ENCODE measurements at regions not wholly inside any gene's neighbourhood (a gene's known extent, or its start where the extent isn't known, plus 50 kb on each side); places are given as distances from the start of the nearest gene placed in this dataset.

DNA sequence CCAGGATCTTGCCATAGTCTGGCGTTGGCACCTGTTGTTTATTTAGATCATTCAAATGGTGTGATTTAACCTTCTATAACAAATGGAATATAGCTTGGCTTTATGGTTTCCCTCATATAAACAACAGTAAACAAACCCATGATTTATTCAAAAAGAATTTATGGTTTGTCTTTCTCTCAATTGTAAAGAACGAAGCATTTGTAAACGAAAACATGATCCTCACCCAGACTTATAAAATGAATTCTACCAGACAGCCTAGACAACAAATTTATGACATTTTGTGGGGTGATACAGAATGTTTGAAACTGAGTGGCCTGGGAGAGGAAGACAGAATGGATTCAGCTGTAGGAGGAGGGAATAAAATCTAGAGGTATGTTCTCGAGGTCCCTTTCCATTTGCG, 66.1 kb upstream of the PTGFR start:
- ChIA-PET CTCF (ENCODE audit: partially characterized antibody) (no interaction called here), POLR2A (ENCODE audit: partially characterized antibody) (no interaction called here)
- Histone ChIP-seq H3K27me3 (ENCODE audit: insufficient read depth, low read length) (no peaks in the 10 kb centered on the region), H3K9me3 (ENCODE audit: control insufficient read depth in 1 of 2, low read length in 2 of 2) (no peaks in the 10 kb centered on the region), H3K27ac (ENCODE audit: low read depth, low read length) (no peak overlapping the region), H3K4me3 (ENCODE audit: low read length in 2 of 2) (no peak overlapping the region), H3K4me1 (ENCODE audit: insufficient read depth, low read length) (no peaks in the 10 kb centered on the region), H3K36me3 (ENCODE audit: insufficient read depth, low read length) (no peaks in the 10 kb centered on the region)
- intact Hi-C loops (cut with micrococcal nuclease), result no loop called here
- Mint-ChIP-seq H3K9me3 (peaks cover 0 to 4% (median 0%) of the 10 kb centered on the region in 8 donors), H3K27ac (no peak overlapping the region), H3K36me3 (no peaks in the 10 kb centered on the region), H3K27me3 (no peaks in the 10 kb centered on the region), H3K4me3 (no peak overlapping the region), H3K4me1 (no peaks in the 10 kb centered on the region)
- no peak for DNase-seq

GRCh38 chr1:78426408-78426807, 64.4 kb upstream of the PTGFR start:
- no peak overlapping the region for H3K4me3 Mint-ChIP-seq
- ChIA-PET CTCF (ENCODE audit: partially characterized antibody) (no interaction called here), POLR2A (ENCODE audit: partially characterized antibody) (no interaction called here)

DNA sequence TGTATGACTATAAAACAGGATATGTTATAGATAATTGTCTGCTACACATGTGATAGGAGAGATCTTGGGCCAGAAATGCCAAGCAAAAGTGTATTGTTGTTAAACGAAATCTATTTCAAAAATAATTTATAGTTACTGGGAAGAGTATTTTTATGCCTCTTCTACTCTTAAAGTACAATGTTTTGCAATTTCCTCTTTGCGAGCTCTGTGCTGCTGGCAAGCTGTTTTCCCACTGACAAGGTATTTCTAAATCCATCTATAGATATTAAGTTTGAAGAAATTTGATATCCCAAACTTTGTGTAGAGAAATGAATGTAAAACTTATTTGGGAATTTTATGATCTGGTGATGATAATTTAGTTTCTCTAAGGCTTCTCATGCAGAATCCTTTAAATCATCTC, 63.3 kb upstream of the PTGFR start:
- H3K36me3 ChIP-seq (ENCODE audit: insufficient read depth, low read length), result no peaks in the 10 kb centered on the region
- H3K9me3 Mint-ChIP-seq, result peaks cover 0 to 4% (median under 1%) of the 10 kb centered on the region in 8 donors
- H3K4me1 Mint-ChIP-seq, result no peaks in the 10 kb centered on the region
- H3K4me3 ChIP-seq (ENCODE audit: low read length in 2 of 2), result no peak overlapping the region
- no peak overlapping the region for H3K27ac Mint-ChIP-seq
- no peak for DNase-seq
- POLR2A ChIA-PET (ENCODE audit: partially characterized antibody), result no interaction called here
- no peaks in the 10 kb centered on the region for H3K27me3 ChIP-seq (ENCODE audit: insufficient read depth, low read length)
- no peak overlapping the region for H3K27ac ChIP-seq (ENCODE audit: low read depth, low read length)
- H3K9me3 ChIP-seq (ENCODE audit: control insufficient read depth in 1 of 2, low read length in 2 of 2), result no peaks in the 10 kb centered on the region
- H3K36me3 Mint-ChIP-seq, result no peaks in the 10 kb centered on the region
- H3K4me1 ChIP-seq (ENCODE audit: insufficient read depth, low read length), result no peaks in the 10 kb centered on the region
- intact Hi-C loops (cut with micrococcal nuclease), result no loop called here
- H3K27me3 Mint-ChIP-seq, result no peaks in the 10 kb centered on the region
- H3K4me3 Mint-ChIP-seq, result no peak overlapping the region
- CTCF ChIA-PET (ENCODE audit: partially characterized antibody), result no interaction called here

More at GRCh38 chr1:78426408-78426807, 64.4 kb upstream of the PTGFR start:
- no peaks in the 10 kb centered on the region for H3K4me1 Mint-ChIP-seq
- Histone ChIP-seq H3K4me1 (ENCODE audit: insufficient read depth, low read length) (no peaks in the 10 kb centered on the region), H3K9me3 (ENCODE audit: control insufficient read depth in 1 of 2, low read length in 2 of 2) (no peaks in the 10 kb centered on the region), H3K27me3 (ENCODE audit: insufficient read depth, low read length) (no peaks in the 10 kb centered on the region), H3K4me3 (ENCODE audit: low read length in 2 of 2) (no peak overlapping the region), H3K36me3 (ENCODE audit: insufficient read depth, low read length) (no peaks in the 10 kb centered on the region), H3K27ac (ENCODE audit: low read depth, low read length) (no peak overlapping the region)
- H3K27ac Mint-ChIP-seq, result no peak overlapping the region
- no peaks in the 10 kb centered on the region for H3K36me3 Mint-ChIP-seq
- no peaks in the 10 kb centered on the region for H3K27me3 Mint-ChIP-seq
- intact Hi-C loops (cut with micrococcal nuclease), result no loop called here
- no peak for DNase-seq
- peaks cover 0 to 4% (median 0%) of the 10 kb centered on the region in 8 donors for H3K9me3 Mint-ChIP-seq

DNA sequence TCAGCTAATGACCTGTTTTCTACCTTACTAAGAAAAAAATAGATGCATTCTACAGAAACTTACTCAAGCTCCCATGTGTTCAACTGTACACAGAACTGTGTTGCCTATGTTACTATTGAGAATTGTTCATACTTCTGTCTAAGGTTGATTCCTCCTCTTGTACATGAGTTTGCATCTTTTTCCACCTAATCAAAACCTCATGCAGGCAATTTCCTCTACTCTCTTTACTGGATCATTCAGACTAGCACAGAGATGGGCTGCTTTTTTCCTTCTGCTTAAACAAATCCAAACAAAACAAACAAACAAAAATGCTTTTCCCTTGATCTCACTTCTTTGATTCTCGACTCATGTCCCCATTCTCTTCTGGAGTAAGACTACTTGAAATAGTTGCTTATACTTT, 58.8 kb upstream of the PTGFR start:
- no peaks in the 10 kb centered on the region for H3K27me3 ChIP-seq (ENCODE audit: insufficient read depth, low read length)
- intact Hi-C loops (cut with micrococcal nuclease), result no loop called here
- H3K9me3 Mint-ChIP-seq, result peaks cover 0 to 6% (median 2%) of the 10 kb centered on the region in 8 donors
- no peak overlapping the region for H3K4me3 ChIP-seq (ENCODE audit: low read length in 2 of 2)
- POLR2A ChIA-PET (ENCODE audit: partially characterized antibody), result no interaction called here
- no peaks in the 10 kb centered on the region for H3K9me3 ChIP-seq (ENCODE audit: control insufficient read depth in 1 of 2, low read length in 2 of 2)
- no peaks in the 10 kb centered on the region for H3K36me3 Mint-ChIP-seq
- H3K27ac Mint-ChIP-seq, result no peak overlapping the region
- no peaks in the 10 kb centered on the region for H3K36me3 ChIP-seq (ENCODE audit: insufficient read depth, low read length)
- DNase-seq, result no peak
- H3K27ac ChIP-seq (ENCODE audit: low read depth, low read length), result no peak overlapping the region
- H3K27me3 Mint-ChIP-seq, result peaks cover 1 to 2% of the 10 kb centered on the region in 2 donors
- no peaks in the 10 kb centered on the region for H3K4me1 Mint-ChIP-seq
- H3K4me3 Mint-ChIP-seq, result no peak overlapping the region
- CTCF ChIA-PET (ENCODE audit: partially characterized antibody), result interaction anchor here (1.0 kb wide), 1 partner anchor 16 kb away, joined by 3 read pairs; no protein-coding TSS in a partner anchor
- H3K4me1 ChIP-seq (ENCODE audit: insufficient read depth, low read length), result no peaks in the 10 kb centered on the region

GRCh38 chr1:78434351-78434750, 56.4 kb upstream of the PTGFR start:
- DNase-seq, result no peak
- Mint-ChIP-seq H3K36me3 (no peaks in the 10 kb centered on the region), H3K27ac (no peak overlapping the region), H3K27me3 (peaks cover 1 to 2% of the 10 kb centered on the region in 2 donors), H3K4me1 (no peaks in the 10 kb centered on the region), H3K4me3 (no peak overlapping the region), H3K9me3 (peaks cover 0 to 6% (median 2%) of the 10 kb centered on the region in 8 donors)
- Histone ChIP-seq H3K27me3 (ENCODE audit: insufficient read depth, low read length) (no peaks in the 10 kb centered on the region), H3K9me3 (ENCODE audit: control insufficient read depth in 1 of 2, low read length in 2 of 2) (no peaks in the 10 kb centered on the region), H3K4me1 (ENCODE audit: insufficient read depth, low read length) (no peaks in the 10 kb centered on the region), H3K27ac (ENCODE audit: low read depth, low read length) (no peak overlapping the region), H3K4me3 (ENCODE audit: low read length in 2 of 2) (no peak overlapping the region), H3K36me3 (ENCODE audit: insufficient read depth, low read length) (no peaks in the 10 kb centered on the region)
- CTCF ChIA-PET (ENCODE audit: partially characterized antibody), result no interaction called here
- intact Hi-C loops (cut with micrococcal nuclease), result no loop called here
- POLR2A ChIA-PET (ENCODE audit: partially characterized antibody), result no interaction called here

GRCh38 chr1:78436961-78437360, 53.8 kb upstream of the PTGFR start:
- H3K36me3 Mint-ChIP-seq, result no peaks in the 10 kb centered on the region
- CTCF ChIA-PET (ENCODE audit: partially characterized antibody), result no interaction called here
- no peaks in the 10 kb centered on the region for H3K36me3 ChIP-seq (ENCODE audit: insufficient read depth, low read length)

DNA sequence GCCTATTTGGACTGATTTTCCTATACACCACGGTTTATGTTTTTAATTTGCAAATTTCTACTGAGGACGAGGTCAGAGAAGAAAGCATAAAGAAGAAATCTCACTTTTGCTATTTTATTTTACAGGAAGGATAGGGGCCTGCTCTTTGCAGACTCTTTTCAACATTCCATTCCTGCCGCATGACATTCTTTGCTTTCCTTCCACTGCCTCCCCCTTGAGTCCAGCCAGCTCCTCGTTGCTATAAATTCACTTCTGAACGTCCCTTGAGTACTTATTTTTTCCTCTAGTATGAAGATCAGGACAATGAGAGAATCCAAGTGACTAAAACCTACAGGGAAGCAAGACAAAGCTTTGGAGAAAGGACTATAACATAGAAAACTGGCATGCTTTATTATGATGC, 53.4 kb upstream of the PTGFR start:
- DNase-seq, result no peak
- ChIA-PET CTCF (ENCODE audit: partially characterized antibody) (no interaction called here), POLR2A (ENCODE audit: partially characterized antibody) (no interaction called here)
- Histone ChIP-seq H3K36me3 (ENCODE audit: insufficient read depth, low read length) (no peaks in the 10 kb centered on the region), H3K4me3 (ENCODE audit: low read length in 2 of 2) (no peak overlapping the region), H3K27ac (ENCODE audit: low read depth, low read length) (no peak overlapping the region), H3K27me3 (ENCODE audit: insufficient read depth, low read length) (no peaks in the 10 kb centered on the region), H3K9me3 (ENCODE audit: control insufficient read depth in 1 of 2, low read length in 2 of 2) (no peaks in the 10 kb centered on the region), H3K4me1 (ENCODE audit: insufficient read depth, low read length) (no peaks in the 10 kb centered on the region)
- Mint-ChIP-seq H3K27me3 (peaks cover 2 to 4% of the 10 kb centered on the region in 2 donors), H3K4me1 (no peaks in the 10 kb centered on the region), H3K36me3 (no peaks in the 10 kb centered on the region), H3K4me3 (no peak overlapping the region), H3K27ac (no peak overlapping the region), H3K9me3 (peaks cover 0 to 9% (median 2%) of the 10 kb centered on the region in 8 donors)
- intact Hi-C loops (cut with micrococcal nuclease), result no loop called here

More at GRCh38 chr1:78436961-78437360, 53.8 kb upstream of the PTGFR start:
- H3K27ac Mint-ChIP-seq, result no peak overlapping the region
- POLR2A ChIA-PET (ENCODE audit: partially characterized antibody), result no interaction called here
- no peak overlapping the region for H3K27ac ChIP-seq (ENCODE audit: low read depth, low read length)
- no peaks in the 10 kb centered on the region for H3K27me3 ChIP-seq (ENCODE audit: insufficient read depth, low read length)
- no peak overlapping the region for H3K4me3 ChIP-seq (ENCODE audit: low read length in 2 of 2)
- peaks cover 2 to 4% of the 10 kb centered on the region in 2 donors for H3K27me3 Mint-ChIP-seq
- no peaks in the 10 kb centered on the region for H3K9me3 ChIP-seq (ENCODE audit: control insufficient read depth in 1 of 2, low read length in 2 of 2)
- no peaks in the 10 kb centered on the region for H3K4me1 ChIP-seq (ENCODE audit: insufficient read depth, low read length)
- intact Hi-C loops (cut with micrococcal nuclease), result no loop called here
- DNase-seq, result no peak
- no peaks in the 10 kb centered on the region for H3K4me1 Mint-ChIP-seq
- H3K4me3 Mint-ChIP-seq, result no peak overlapping the region
- peaks cover 0 to 9% (median 3%) of the 10 kb centered on the region in 8 donors for H3K9me3 Mint-ChIP-seq

- H3K4me3 Mint-ChIP-seq, result no peak overlapping the region
- no peak for DNase-seq
- ChIA-PET CTCF (ENCODE audit: partially characterized antibody) (no interaction called here), POLR2A (ENCODE audit: partially characterized antibody) (no interaction called here)
- Histone ChIP-seq H3K27me3 (ENCODE audit: insufficient read depth, low read length) (no peaks in the 10 kb centered on the region), H3K36me3 (ENCODE audit: insufficient read depth, low read length) (no peaks in the 10 kb centered on the region), H3K27ac (ENCODE audit: low read depth, low read length) (no peak overlapping the region), H3K4me1 (ENCODE audit: insufficient read depth, low read length) (no peaks in the 10 kb centered on the region), H3K9me3 (ENCODE audit: control insufficient read depth in 1 of 2, low read length in 2 of 2) (no peaks in the 10 kb centered on the region), H3K4me3 (ENCODE audit: low read length in 2 of 2) (no peak overlapping the region)
- peaks cover 0 to 9% (median 2%) of the 10 kb centered on the region in 8 donors for H3K9me3 Mint-ChIP-seq
- H3K27me3 Mint-ChIP-seq, result peaks cover 2 to 4% of the 10 kb centered on the region in 2 donors
- intact Hi-C loops (cut with micrococcal nuclease), result no loop called here
- H3K4me1 Mint-ChIP-seq, result no peaks in the 10 kb centered on the region
- no peaks in the 10 kb centered on the region for H3K36me3 Mint-ChIP-seq
- no peak overlapping the region for H3K27ac Mint-ChIP-seq
Measured at GRCh38 chr1:78437941-78438340, 52.8 kb upstream of the PTGFR start.
